ENCODE measurements at regions not wholly inside any gene's neighbourhood (a gene's known extent, or its start where the extent isn't known, plus 50 kb on each side); places are given as distances from the start of the nearest gene placed in this dataset.
"Not testable (repeated sequence)": the region's sequence is repeated elsewhere in the genome, so short reads cannot be mapped to it uniquely, and the experiment has no call there.

GRCh38 chrX:77167993-77168392 lies 279.2 kb upstream of the FGF16 start:
- DNase-seq: no peak

GRCh38 chrX:77174680-77175519 lies 272.3 kb upstream of the FGF16 start:
- DNase-seq: no peak

GRCh38 chrX:77200663-77201062 lies 246.5 kb upstream of the FGF16 start:
- no peak for DNase-seq

- DNase-seq: no peak
Measured at GRCh38 chrX:77223046-77223445, 224.1 kb upstream of the FGF16 start.

GRCh38 chrX:77264490-77264889 lies 182.7 kb upstream of the FGF16 start:
- no peak for DNase-seq

GRCh38 chrX:77275392-77275791 lies 171.8 kb upstream of the FGF16 start:
- DNase-seq: no peak

- DNase-seq: no peak
Measured at GRCh38 chrX:77276742-77277141, 170.4 kb upstream of the FGF16 start.

GRCh38 chrX:77277911-77278310 lies 169.3 kb upstream of the FGF16 start:
- DNase-seq: no peak

- DNase-seq: not testable (repeated sequence)
Measured at GRCh38 chrX:77279373-77279772, 167.8 kb upstream of the FGF16 start.

- no peak for DNase-seq
Measured at GRCh38 chrX:77293331-77293995, 153.7 kb upstream of the FGF16 start.

- DNase-seq: no peak
Measured at GRCh38 chrX:77298296-77298695, 148.9 kb upstream of the FGF16 start.

GRCh38 chrX:77298790-77299189 lies 148.4 kb upstream of the FGF16 start:
- no peak for DNase-seq

GRCh38 chrX:77299549-77299948 lies 147.6 kb upstream of the FGF16 start:
- no peak for DNase-seq

- no peak for DNase-seq
Measured at GRCh38 chrX:77342004-77342403, 105.2 kb upstream of the FGF16 start.

GRCh38 chrX:77346859-77347258 lies 100.3 kb upstream of the FGF16 start:
- DNase-seq: no peak

GRCh38 chrX:77347572-77347971 lies 99.6 kb upstream of the FGF16 start:
- no peak for DNase-seq

GRCh38 chrX:77389891-77390290 lies 57.3 kb upstream of the FGF16 start:
- no peak for DNase-seq

GRCh38 chrX:77390365-77390764 lies 56.8 kb upstream of the FGF16 start:
- not testable (repeated sequence) for DNase-seq

- DNase-seq: no peak
Measured at GRCh38 chrX:77396781-77397180, 50.4 kb upstream of the FGF16 start.
